ENCODE measurements at regions not wholly inside any gene's neighbourhood (a gene's known extent, or its start where the extent isn't known, plus 50 kb on each side); places are given as distances from the start of the nearest gene placed in this dataset.
A peak's percentile ranks its signal among the peaks of the same experiment; 100 is the strongest.

DNA sequence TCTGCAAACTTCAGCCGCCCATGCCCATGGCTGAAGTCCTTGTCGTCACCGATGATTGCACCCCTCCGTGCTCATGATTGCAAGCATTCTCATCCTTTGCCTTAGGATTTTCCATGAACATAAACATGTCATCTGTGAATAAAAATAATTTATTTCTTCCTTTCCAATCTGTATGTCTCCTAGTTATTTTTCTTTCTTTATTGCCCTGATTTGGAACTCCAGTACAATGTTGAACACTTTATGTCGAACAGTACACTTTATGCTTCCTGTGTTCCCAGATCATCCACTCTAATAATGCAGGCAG lies 170.9 kb upstream of the SYT6 start:
- no peak overlapping the region for H3K4me3 ChIP-seq (ENCODE audit: low read depth, low read length)
- no peak for DNase-seq (ENCODE audit: low read depth)
- TF ChIP-seq, protein P1, sequence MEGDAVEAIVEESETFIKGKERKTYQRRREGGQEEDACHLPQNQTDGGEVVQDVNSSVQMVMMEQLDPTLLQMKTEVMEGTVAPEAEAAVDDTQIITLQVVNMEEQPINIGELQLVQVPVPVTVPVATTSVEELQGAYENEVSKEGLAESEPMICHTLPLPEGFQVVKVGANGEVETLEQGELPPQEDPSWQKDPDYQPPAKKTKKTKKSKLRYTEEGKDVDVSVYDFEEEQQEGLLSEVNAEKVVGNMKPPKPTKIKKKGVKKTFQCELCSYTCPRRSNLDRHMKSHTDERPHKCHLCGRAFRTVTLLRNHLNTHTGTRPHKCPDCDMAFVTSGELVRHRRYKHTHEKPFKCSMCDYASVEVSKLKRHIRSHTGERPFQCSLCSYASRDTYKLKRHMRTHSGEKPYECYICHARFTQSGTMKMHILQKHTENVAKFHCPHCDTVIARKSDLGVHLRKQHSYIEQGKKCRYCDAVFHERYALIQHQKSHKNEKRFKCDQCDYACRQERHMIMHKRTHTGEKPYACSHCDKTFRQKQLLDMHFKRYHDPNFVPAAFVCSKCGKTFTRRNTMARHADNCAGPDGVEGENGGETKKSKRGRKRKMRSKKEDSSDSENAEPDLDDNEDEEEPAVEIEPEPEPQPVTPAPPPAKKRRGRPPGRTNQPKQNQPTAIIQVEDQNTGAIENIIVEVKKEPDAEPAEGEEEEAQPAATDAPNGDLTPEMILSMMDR (IDR thresholded peaks at IDR 0.05; ENCODE audit: insufficient read depth, low read depth, low read length): no peak

DNA sequence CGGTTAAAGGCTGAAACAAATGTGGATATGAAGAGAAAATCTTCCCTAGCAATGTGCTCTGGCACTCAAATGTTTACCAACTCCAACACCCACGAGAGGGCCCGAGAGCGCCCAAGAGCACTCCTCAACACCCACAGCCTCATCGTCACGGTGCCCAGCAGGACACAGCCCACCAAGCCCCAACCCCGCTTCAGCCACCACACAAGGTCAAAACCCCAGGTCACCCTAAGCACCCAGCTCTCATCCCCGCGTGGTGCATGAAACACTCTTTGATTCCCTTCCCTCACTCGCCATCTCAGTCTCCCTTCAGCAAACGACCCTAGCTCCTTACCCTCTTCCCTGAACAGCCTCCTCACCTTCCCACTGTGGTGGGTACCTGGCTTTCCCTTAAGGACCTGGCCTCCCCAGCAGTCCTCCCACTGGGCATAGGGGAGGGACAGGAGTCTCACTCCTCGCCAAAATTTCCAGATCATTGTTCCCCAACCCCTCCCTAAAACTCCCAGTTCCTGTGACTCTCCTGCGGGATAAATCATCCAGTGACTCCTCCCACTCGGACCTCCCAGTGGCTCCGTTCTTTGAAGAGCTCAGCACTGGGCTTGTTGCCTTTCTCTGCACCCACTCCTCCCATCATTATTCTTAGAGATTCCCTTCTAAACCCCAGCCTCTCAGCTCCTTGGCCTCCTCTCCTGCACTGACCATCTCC lies 170.4 kb upstream of the SYT6 start:
- TF ChIP-seq, protein P1 (IDR thresholded peaks at IDR 0.05; ENCODE audit: insufficient read depth, low read depth, low read length): no peak
- DNase-seq (ENCODE audit: low read depth): no peak
- no peak overlapping the region for H3K4me3 ChIP-seq (ENCODE audit: low read depth, low read length)

DNA sequence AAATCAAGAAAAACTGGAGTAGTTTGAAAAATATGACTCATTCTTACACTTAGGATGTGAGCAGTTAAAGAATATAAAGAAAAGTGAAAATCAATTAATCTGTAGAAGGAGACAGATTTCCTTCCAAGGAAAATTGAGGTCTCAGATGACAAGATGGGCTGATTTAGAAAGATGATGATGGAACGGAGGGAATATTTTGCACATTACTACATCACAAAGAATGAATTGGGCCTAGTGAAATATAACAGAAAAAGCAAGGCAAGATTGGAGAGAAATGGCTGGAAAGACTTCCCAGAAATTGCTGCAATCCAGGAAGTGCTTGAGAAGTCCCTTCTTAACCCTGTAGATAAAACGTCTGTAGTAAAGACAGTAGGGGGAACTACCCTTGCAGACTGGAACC lies 169.1 kb upstream of the SYT6 start:
- TF ChIP-seq, protein P1 (IDR thresholded peaks at IDR 0.05; ENCODE audit: insufficient read depth, low read depth, low read length): no peak
- DNase-seq (ENCODE audit: low read depth): no peak
- no peak overlapping the region for H3K4me3 ChIP-seq (ENCODE audit: low read depth, low read length)

DNA sequence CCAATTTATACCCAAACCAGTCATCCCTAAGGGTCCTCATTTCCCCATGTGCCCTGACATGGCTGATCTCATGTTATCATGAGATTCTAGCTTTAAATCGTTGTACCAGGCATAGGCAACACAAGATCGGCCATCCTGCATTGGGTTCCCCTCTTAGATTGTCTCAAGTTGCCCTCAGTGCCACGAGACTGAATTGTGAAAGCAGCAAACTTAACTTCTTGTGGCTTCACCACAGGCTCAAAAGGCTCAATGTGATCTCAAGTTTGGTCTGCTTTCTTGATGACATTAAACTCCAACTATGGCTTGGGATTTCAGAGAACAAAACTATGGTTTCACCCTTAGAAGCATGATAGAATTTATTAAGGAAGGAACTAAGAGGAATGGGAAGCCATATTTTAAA lies 168.5 kb upstream of the SYT6 start:
- TF ChIP-seq, protein P1 (IDR thresholded peaks at IDR 0.05; ENCODE audit: insufficient read depth, low read depth, low read length): no peak
- H3K4me3 ChIP-seq (ENCODE audit: low read depth, low read length): no peak overlapping the region
- no peak for DNase-seq (ENCODE audit: low read depth)

DNA sequence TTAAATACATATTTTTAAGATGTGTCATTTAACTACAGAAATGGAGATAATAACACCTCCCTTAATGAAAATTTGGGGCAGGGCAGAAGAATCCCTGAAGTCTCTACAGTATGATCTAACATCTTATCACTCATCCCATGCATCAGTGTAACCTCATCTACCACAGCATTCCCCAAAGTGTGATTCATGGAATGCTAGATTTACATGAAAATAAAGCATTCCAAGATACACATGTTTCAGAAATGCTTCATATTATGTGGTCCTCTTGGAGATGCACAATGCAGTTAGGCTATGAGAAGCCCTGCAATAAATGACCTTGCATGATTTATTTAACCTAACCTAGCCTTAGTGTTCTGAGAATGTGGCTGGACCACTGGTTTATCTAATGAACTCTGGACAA lies 166.9 kb upstream of the SYT6 start:
- DNase-seq (ENCODE audit: low read depth): peak; percentile 31
- TF ChIP-seq, protein P1 (IDR thresholded peaks at IDR 0.05; ENCODE audit: insufficient read depth, low read depth, low read length): no peak
- no peak overlapping the region for H3K4me3 ChIP-seq (ENCODE audit: low read depth, low read length)

DNA sequence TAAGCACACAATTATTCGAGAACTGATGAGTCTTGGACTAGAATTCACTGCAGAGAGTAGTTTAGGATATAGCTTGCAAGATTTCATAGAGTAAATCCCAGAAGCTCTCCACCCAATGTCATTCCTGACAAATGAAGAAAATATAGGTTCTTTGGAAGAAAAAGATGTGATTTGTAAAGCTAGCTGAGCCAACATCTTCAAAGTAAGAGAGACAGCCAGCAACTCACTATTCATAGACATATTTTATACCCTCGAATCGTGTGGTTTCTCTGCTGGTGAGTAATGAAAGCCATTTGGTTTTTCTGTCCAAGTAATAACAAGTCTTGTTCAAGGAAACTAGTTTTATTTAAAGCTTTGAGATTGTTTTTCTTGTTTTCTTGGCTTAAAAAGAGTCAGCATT lies 165.7 kb upstream of the SYT6 start:
- TF ChIP-seq, protein P1 (IDR thresholded peaks at IDR 0.05; ENCODE audit: insufficient read depth, low read depth, low read length): no peak
- DNase-seq (ENCODE audit: low read depth): no peak
- no peak overlapping the region for H3K4me3 ChIP-seq (ENCODE audit: low read depth, low read length)

DNA sequence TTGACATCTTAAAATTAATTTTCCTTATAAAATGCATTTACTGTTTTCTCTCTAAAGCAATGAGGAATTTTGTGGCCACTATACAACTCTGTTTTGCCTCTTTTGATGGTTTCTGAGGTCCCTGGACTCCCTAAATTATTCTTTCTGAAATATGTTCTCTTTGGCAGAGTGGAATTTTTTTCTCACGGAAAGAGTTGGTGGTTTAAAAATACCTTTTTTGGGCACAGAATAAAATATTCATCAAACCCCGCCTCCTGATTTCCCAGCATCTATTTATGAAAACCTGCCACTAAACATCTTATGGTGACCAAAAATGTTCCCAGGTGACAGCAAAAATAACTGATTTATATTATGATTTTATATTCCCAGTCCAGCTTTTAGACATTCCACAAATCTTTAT lies 165.3 kb upstream of the SYT6 start:
- H3K4me3 ChIP-seq (ENCODE audit: low read depth, low read length): no peak overlapping the region
- no peak for DNase-seq (ENCODE audit: low read depth)
- TF ChIP-seq, protein P1 (IDR thresholded peaks at IDR 0.05; ENCODE audit: insufficient read depth, low read depth, low read length): no peak

All from fibroblast of villous mesenchyme (primary cell).